IMR-90 (cell line): ENCODE measurements at regions not wholly inside any gene's neighbourhood (a gene's known extent, or its start where the extent isn't known, plus 50 kb on each side); places are given as distances from the start of the nearest gene placed in this dataset.

Experiments
- ATAC-seq: fragments of 200-7000 bp; cut with Tn5 transposase; 2 replicates; pipeline ENCODE4 v1.9.1; 2020; ENCODE audit warnings: low read depth, mild to moderate bottlenecking, moderate library complexity
- BruUV-seq: library from RNA; stranded (reverse); fragments of 400-500 nt; replicated peaks from 2 replicates; lab custom pipeline; 2021; lab: Mats Ljungman, UMichigan
- CTCF ChIA-PET: fragments of 300-600 bp; formaldehyde crosslinking; extraction: SDS; loops from one replicate; lab custom pipeline; 2021; ENCODE audit warnings: antibody characterized with exemption; lab: Yijun Ruan, JAX
- POLR2A ChIA-PET: fragments of 300-600 bp; sonication (Branson Sonifier 250); formaldehyde crosslinking; loops from one replicate; lab custom pipeline; 2022; ENCODE audit warnings: antibody characterized with exemption; ENCODE audit not compliant: unreplicated experiment; lab: Charles Lee
- DNase-seq: peaks from one replicate; pipeline ENCODE4 v3.0.0; 2013
- H2AFZ ChIP-seq: replicated peaks from 2 replicates; pipeline ENCODE3; 2013; ENCODE audit warnings: low read length, mild to moderate bottlenecking; ENCODE audit not compliant: poor library complexity
- H2AK5ac ChIP-seq: 2 replicates; pipeline ENCODE4 v1.6.1; 2013; ENCODE audit warnings: low read depth, low read length, inconsistent platforms
- H2AK9ac ChIP-seq: replicated peaks from 2 replicates; pipeline ENCODE3; 2013; ENCODE audit warnings: mild to moderate bottlenecking, low read depth, low read length, moderate library complexity; ENCODE audit not compliant: poor library complexity
- H2BK120ac ChIP-seq: 2 replicates; pipeline ENCODE4 v1.6.1; 2013; ENCODE audit warnings: low read depth, low read length, inconsistent platforms
- H2BK15ac ChIP-seq: 3 replicates; pipeline ENCODE4 v1.6.1; 2013; ENCODE audit warnings: low read depth, low read length, inconsistent platforms
- H2BK20ac ChIP-seq: 2 replicates; pipeline ENCODE4 v1.6.1; 2013; ENCODE audit warnings: low read depth, mild to moderate bottlenecking, inconsistent platforms, low read length, moderate library complexity
- H2BK5ac ChIP-seq: 2 replicates; pipeline ENCODE4 v1.6.1; 2013; ENCODE audit warnings: mild to moderate bottlenecking, low read depth, low read length, inconsistent platforms; ENCODE audit not compliant: poor library complexity, severe bottlenecking
- H3K14ac ChIP-seq: replicated peaks from 2 replicates; pipeline ENCODE4 v1.6.1; 2013; ENCODE audit warnings: low read depth, low read length, inconsistent platforms
- H3K18ac ChIP-seq: 2 replicates; pipeline ENCODE4 v1.6.1; 2013; ENCODE audit warnings: low read depth, low read length, control low read depth
- H3K23ac ChIP-seq: 2 replicates; pipeline ENCODE4 v1.6.1; 2013; ENCODE audit warnings: low read depth, low read length, inconsistent platforms
- H3K27ac ChIP-seq: 2 replicates; pipeline ENCODE4 v1.5.1; 2013; ENCODE audit warnings: mild to moderate bottlenecking, control low read depth, low read length; ENCODE audit not compliant: insufficient read depth
- H3K27me3 ChIP-seq: 2 replicates; pipeline ENCODE4 v1.6.1; 2013; ENCODE audit warnings: low read length; ENCODE audit not compliant: control insufficient read depth, insufficient read depth
- H3K36me3 ChIP-seq: 2 replicates; pipeline ENCODE4 v1.6.1; 2013; ENCODE audit warnings: low read length, mixed read lengths; ENCODE audit not compliant: control insufficient read depth, insufficient read depth
- H3K4ac ChIP-seq: 2 replicates; pipeline ENCODE4 v1.6.1; 2013; ENCODE audit warnings: low read depth, low read length, inconsistent platforms
- H3K4me1 ChIP-seq: 2 replicates; pipeline ENCODE4 v1.6.1; 2013; ENCODE audit warnings: low read length, mixed read lengths; ENCODE audit not compliant: control insufficient read depth, insufficient read depth
- H3K4me2 ChIP-seq: 2 replicates; pipeline ENCODE4 v1.6.1; 2013; ENCODE audit warnings: low read depth, mild to moderate bottlenecking, control low read depth, low read length, moderate library complexity
- H3K4me3 ChIP-seq: 2 replicates; pipeline ENCODE4 v1.5.1; 2013; ENCODE audit warnings: low read depth, mild to moderate bottlenecking, control low read depth, low read length, moderate library complexity; ENCODE audit not compliant: insufficient read depth
- H3K56ac ChIP-seq: 2 replicates; pipeline ENCODE4 v1.6.1; 2013; ENCODE audit warnings: low read length, inconsistent platforms; ENCODE audit not compliant: insufficient read depth; ENCODE audit errors: extremely low read depth
- H3K79me1 ChIP-seq, 2 experiments: 2 replicates each; pipeline ENCODE4 v1.6.1; 2013; ENCODE audit warnings: low read length in 2 of 2, inconsistent platforms in 1 of 2, low read depth in 1 of 2
- H3K9ac ChIP-seq: 2 replicates; pipeline ENCODE4 v1.6.1; 2013; ENCODE audit warnings: low read depth, low read length, control low read depth
- H3K9me1 ChIP-seq: 2 replicates; pipeline ENCODE4 v1.6.1; 2013; ENCODE audit warnings: low read length, inconsistent platforms; ENCODE audit not compliant: insufficient read depth
- H3K9me3 ChIP-seq: 2 replicates; pipeline ENCODE4 v1.6.1; 2013; ENCODE audit warnings: low read length; ENCODE audit not compliant: control insufficient read depth, insufficient read depth
- H4K20me1 ChIP-seq: 2 replicates; pipeline ENCODE4 v1.6.1; 2013; ENCODE audit warnings: low read length, inconsistent platforms; ENCODE audit not compliant: insufficient read depth
- H4K5ac ChIP-seq: 2 replicates; pipeline ENCODE4 v1.6.1; 2013; ENCODE audit warnings: mild to moderate bottlenecking, low read depth, low read length, control low read depth
- H4K8ac ChIP-seq, 2 experiments: 2 replicates each; pipeline ENCODE4 v1.6.1; 2013; ENCODE audit warnings: low read depth in 2 of 2, low read length in 2 of 2, control low read depth in 1 of 2, inconsistent platforms in 1 of 2
- H4K91ac ChIP-seq: 2 replicates; pipeline ENCODE4 v1.6.1; 2013; ENCODE audit warnings: low read depth, low read length, inconsistent platforms; ENCODE audit not compliant: insufficient read depth
- BHLHE40 ChIP-seq: fragments of 150-350 bp; IDR thresholded peaks from 2 replicates; pipeline ENCODE4 v1.6.1; 2016; ENCODE audit warnings: mild to moderate bottlenecking, low read depth, low read length
- CEBPB ChIP-seq: IDR thresholded peaks from 2 replicates; pipeline ENCODE4 v1.6.1; 2012; ENCODE audit warnings: low read depth, low read length, improper control_type of control experiment
- CHD1 ChIP-seq: IDR thresholded peaks from 2 replicates; pipeline ENCODE4 v1.6.1; 2012; ENCODE audit warnings: low read depth, low read length, improper control_type of control experiment
- CTCF ChIP-seq: conservative IDR thresholded peaks from 2 replicates; pipeline ENCODE4 v1.5.1; 2012; ENCODE audit warnings: mild to moderate bottlenecking, low read depth, low read length, improper control_type of control experiment
- ELK1 ChIP-seq: fragments of 150-350 bp; IDR thresholded peaks from 2 replicates; pipeline ENCODE4 v1.6.1; 2016; ENCODE audit warnings: low read depth, mild to moderate bottlenecking, low read length, moderate library complexity, borderline replicate concordance
- FOS ChIP-seq: fragments of 150-350 bp; IDR thresholded peaks from 2 replicates; pipeline ENCODE4 v1.6.1; 2016; ENCODE audit warnings: low read depth, low read length
- MAFK ChIP-seq: IDR thresholded peaks from 2 replicates; pipeline ENCODE4 v1.6.1; 2012; ENCODE audit warnings: low read depth, low read length, improper control_type of control experiment
- MAZ ChIP-seq: IDR thresholded peaks from 2 replicates; pipeline ENCODE4 v1.6.1; 2012; ENCODE audit warnings: low read depth, mild to moderate bottlenecking, low read length, improper control_type of control experiment, moderate library complexity, borderline replicate concordance
- MXI1 ChIP-seq: IDR thresholded peaks from 2 replicates; pipeline ENCODE4 v1.6.1; 2012; ENCODE audit warnings: low read depth, mild to moderate bottlenecking, low read length, moderate library complexity, borderline replicate concordance
- NFE2L2 ChIP-seq: fragments of 150-350 bp; IDR thresholded peaks from 2 replicates; pipeline ENCODE4 v1.6.1; 2016; ENCODE audit warnings: low read depth, mild to moderate bottlenecking, low read length
- POLR2A ChIP-seq: IDR thresholded peaks from 2 replicates; pipeline ENCODE4 v1.6.1; 2012; ENCODE audit warnings: mild to moderate bottlenecking, low read depth, low read length
- RAD21 ChIP-seq: IDR thresholded peaks from 2 replicates; pipeline ENCODE4 v1.6.1; 2012; ENCODE audit warnings: low read length, improper control_type of control experiment
- RCOR1 ChIP-seq: IDR thresholded peaks from 2 replicates; pipeline ENCODE4 v1.6.1; 2012; ENCODE audit warnings: mild to moderate bottlenecking, low read length, improper control_type of control experiment; ENCODE audit not compliant: insufficient replicate concordance
- RFX5 ChIP-seq: IDR thresholded peaks from 2 replicates; pipeline ENCODE4 v1.8.0; 2012; ENCODE audit warnings: low read depth, mild to moderate bottlenecking, low read length, moderate library complexity
- SMC3 ChIP-seq: fragments of 150-350 bp; IDR thresholded peaks from 2 replicates; pipeline ENCODE4 v1.6.1; 2016; ENCODE audit warnings: low read depth, mild to moderate bottlenecking, antibody characterized with exemption, low read length, moderate library complexity
- USF2 ChIP-seq: fragments of 150-350 bp; IDR thresholded peaks from 2 replicates; pipeline ENCODE4 v1.6.1; 2017; ENCODE audit warnings: mild to moderate bottlenecking, antibody characterized with exemption, low read length, low read depth
- WGBS, 2 experiments: methylation state at CpG; one replicate each; pipeline versions ENCODE4 v1.1.5 to v1.1.7; 2013; ENCODE audit warnings: missing lambda C conversion rate in 2 of 2; ENCODE audit not compliant: insufficient read length in 1 of 2; ENCODE audit errors: extremely low coverage in 2 of 2; 5-methylcytosine and 5-hydroxymethylcytosine counted together
- dilution Hi-C: fragments of 300-500 bp; cut with HindIII; formaldehyde crosslinking; loops from one replicate; pipeline ENCODE4 v1.14.3; 2018; ENCODE audit warnings: low sequenced_read_pairs; ENCODE audit not compliant: unreplicated experiment
- in situ Hi-C: fragments of 300-500 bp; cut with MboI; formaldehyde crosslinking; loops from 3 replicates; pipeline ENCODE4 v1.14.3; 2019; ENCODE audit warnings: low sequenced_read_pairs, inconsistent platforms, mixed read lengths
- intact Hi-C: fragments of 100-400 bp; cut with micrococcal nuclease; formaldehyde crosslinking; loops from 2 replicates; pipeline ENCODE4 v1.10.0; 2022

- Histone ChIP-seq H4K91ac (no peak overlapping the region), H3K4me2 (no peak overlapping the region), H2AFZ (no peak overlapping the region), H3K27ac (no peak overlapping the region), H3K27me3 (no peaks in the 10 kb centered on the region), H3K14ac (no peak overlapping the region), H4K8ac (no peak overlapping the region), H3K36me3 (no peaks in the 10 kb centered on the region), H2BK120ac (no peak overlapping the region), H3K4me1 (no peaks in the 10 kb centered on the region), H2AK5ac (no peak overlapping the region), H2BK20ac (no peak overlapping the region), H3K9ac (no peak overlapping the region), H2BK15ac (no peak overlapping the region), H3K23ac (no peak overlapping the region), H3K4ac (no peak overlapping the region), H4K20me1 (no peaks in the 10 kb centered on the region), H2BK5ac (no peak overlapping the region), H3K9me1 (no peaks in the 10 kb centered on the region), H3K9me3 (no peaks in the 10 kb centered on the region), H3K56ac (no peak overlapping the region), H3K18ac (no peak overlapping the region), H3K79me1 (no peaks in the 10 kb centered on the region), H2AK9ac (no peak overlapping the region), H3K4me3 (no peak overlapping the region), H4K5ac (no peak overlapping the region)
- no peak for ATAC-seq
- dilution Hi-C loops (no loop called here), in situ Hi-C loops (no loop called here), intact Hi-C loops (no loop called here)
- TF ChIP-seq POLR2A: no peak
- TF ChIP-seq MAFK: no peak
- TF ChIP-seq USF2: no peak
- TF ChIP-seq CTCF: no peak
- TF ChIP-seq MAZ: no peak
- TF ChIP-seq RCOR1: no peak
- TF ChIP-seq RFX5: no peak
- TF ChIP-seq FOS: no peak
- TF ChIP-seq NFE2L2: no peak
- TF ChIP-seq CHD1: no peak
- no peak for TF ChIP-seq RAD21
- no peak for TF ChIP-seq MXI1
- no peak for TF ChIP-seq ELK1
- TF ChIP-seq BHLHE40: no peak
- TF ChIP-seq CEBPB: no peak
- TF ChIP-seq SMC3: no peak
- WGBS, 2 experiments: no CpG with 5 or more reads among the region's 3 CpGs
- no peak for DNase-seq
- POLR2A ChIA-PET: no interaction called here
- BruUV-seq: no TSS peak
- CTCF ChIA-PET: no interaction called here
Observed at GRCh38 chr11:29656597-29656996, 360.2 kb downstream of the KCNA4 start.
